ENCODE measurements at regions not wholly inside any gene's neighbourhood (a gene's known extent, or its start where the extent isn't known, plus 50 kb on each side); places are given as distances from the start of the nearest gene placed in this dataset.
"Not testable (repeated sequence)": the region's sequence is repeated elsewhere in the genome, so short reads cannot be mapped to it uniquely, and the experiment has no call there.

DNA sequence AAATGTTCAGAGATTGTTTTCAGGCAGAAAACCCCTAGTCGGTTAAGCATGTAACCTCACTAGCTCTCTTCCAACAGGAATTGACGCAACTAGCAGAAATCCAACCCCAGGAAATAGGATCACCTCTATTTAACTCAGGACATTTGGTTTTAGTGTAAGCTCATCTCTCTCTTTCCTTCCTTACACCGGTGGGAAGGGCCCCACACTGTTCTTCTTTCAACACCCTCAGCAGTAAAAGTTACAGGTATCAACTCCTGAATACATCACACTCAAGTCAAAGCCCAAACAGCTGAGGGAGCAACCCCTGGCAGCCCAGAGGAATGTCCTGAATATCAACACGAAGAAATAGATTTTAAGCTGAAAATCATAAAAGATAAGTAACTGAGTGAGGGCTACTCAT is 191.2 kb upstream of the KIF2B start:
- no peak for DNase-seq

DNA sequence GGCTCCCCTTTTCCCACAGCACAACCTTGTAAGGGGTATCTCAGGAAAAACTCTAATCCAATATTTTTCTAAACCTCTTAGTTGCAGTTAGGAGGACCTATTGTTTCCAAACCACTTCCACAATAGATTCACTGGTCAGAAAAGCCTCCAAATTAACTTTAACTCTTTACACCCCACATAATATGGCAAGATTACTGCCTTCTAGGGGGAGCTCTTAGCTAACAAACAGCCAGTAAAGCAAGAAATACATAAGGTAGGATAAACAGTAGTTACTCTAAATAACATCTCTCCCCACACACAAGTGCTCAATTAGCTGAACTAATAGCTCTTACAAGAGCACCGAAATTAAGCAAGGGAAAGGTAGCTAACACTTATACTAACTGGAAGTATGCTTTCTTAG is 192.1 kb upstream of the KIF2B start:
- DNase-seq: no peak

DNA sequence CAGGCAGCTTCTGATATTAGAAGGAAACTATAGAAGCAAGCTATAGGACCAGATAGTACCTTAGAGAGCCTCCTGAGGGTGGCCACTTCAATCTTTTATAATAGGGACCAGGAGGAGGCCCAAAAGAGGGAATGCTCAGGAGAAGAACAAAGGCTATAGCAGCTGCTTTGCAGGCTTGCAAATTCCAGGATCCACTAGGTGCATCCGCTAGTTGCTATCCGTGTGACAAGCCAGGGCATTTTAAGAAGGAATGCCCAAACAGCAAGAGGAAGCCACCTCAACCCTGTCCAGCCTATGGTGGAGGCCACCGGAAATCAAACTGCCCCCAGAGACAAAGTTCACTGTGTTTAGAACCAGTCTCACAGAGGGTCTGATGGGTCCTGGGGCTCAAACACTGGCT is 192.6 kb upstream of the KIF2B start:
- no peak for DNase-seq

DNA sequence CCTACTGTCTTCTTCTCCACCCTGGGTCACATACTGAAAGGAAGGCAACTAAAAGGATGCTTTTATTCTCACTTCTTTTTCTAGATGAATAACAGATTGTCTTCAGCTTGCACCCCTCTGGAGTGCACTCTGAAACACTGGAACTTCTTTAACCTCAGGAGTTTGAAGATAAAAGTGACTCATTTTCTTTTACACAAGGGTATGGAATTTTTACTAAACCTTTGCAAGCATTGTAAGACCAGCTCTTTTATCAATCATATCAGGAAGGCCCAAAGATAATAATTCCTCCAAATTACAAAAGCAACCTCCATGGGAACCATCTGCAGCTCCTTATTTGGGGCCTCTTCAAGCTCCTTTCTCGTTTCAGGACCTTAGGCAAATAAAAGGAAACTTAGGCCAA is 193.5 kb upstream of the KIF2B start:
- DNase-seq: no peak

DNA sequence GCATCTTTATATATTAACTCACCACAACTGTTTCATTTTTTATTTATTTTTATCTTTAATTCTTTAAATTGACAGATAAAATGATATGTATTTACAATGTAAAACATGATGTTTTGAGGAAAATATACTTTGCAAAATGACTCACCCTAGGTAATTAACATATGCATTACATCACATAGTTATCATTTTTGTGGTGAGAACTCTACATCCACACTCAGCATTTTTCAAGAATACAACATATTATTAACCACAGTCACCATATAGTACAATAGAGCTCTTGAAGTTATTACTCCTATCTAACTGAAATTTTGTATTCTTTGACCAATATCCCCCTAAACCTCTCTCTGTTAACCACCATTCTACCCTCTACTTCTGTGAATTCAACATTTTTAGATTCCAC is 194.7 kb upstream of the KIF2B start:
- DNase-seq: no peak

DNA sequence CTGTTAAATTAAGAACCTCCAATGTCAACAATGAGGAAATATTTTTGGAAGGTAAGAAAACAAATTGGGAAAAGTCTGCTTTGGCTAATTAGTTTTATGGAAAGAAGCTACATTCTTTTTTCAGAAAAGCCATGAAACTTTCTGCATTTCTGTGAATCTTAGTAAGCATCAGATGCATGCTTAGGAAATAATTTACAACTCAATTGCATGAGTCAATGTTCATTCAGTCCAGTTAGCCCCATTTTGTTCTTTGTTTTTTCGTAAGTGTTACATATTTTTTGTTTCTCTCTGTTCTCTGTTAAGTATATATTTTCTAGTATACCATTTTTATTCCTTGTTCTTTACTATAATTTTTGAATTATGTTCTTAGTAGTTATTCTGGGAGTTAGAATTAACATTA is 195.2 kb upstream of the KIF2B start:
- DNase-seq: no peak

DNA sequence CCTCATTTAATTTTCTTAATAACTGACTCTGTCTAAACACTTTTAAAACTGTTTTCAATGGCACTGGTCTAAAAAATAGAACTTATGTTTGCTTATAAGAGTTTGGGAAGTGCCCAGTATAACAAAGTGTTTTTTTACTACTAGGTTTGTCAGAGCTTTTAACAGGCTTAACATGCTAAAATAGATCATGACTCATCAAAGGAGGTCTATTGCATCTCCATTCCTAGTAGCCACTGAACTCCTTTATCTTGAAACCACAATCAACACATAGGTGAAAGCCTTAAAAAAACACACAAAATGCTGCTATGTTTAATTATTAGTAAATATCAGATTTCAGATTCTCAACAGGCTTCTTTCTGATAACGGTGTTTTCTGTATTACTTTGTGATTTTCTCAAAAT is 196.4 kb upstream of the KIF2B start:
- no peak for DNase-seq

DNA sequence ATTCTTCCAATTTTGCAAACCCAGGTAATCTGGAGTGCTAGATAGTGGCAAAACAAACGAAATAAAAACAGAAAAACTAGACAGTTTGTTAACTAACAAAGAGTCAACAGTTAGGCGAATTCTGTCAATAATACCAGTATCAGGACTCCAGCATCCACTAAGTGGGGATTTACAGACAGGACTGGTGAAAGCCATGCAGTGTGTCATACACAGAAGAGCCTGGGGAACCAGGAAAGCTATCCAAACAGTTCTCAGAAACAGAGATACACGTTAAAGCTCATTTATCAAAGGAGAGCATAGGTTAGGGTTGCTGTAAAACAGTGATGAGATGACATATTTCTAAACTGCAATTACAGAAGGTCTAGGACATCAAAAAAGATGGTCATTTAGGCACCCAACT is 203.7 kb upstream of the KIF2B start:
- no peak for DNase-seq

DNA sequence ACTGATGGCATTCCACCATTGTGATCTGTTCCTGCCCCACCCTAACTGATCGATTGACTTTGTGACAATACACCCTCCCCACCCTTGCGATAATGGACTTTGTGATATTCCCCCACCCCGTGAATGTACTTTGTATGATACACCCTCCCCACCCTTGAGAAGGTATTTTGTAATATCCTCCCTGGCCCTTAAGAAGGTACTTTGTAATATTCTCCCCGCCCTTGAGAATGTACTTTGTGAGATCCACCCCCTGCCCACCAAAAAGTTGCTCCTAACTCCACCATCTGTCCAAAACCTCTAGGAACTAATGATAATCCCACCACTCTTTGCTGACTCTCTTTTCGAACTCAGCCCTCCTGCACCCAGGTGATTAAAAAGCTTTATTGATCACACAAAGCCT is 214.5 kb upstream of the KIF2B start:
- not testable (repeated sequence) for DNase-seq

DNA sequence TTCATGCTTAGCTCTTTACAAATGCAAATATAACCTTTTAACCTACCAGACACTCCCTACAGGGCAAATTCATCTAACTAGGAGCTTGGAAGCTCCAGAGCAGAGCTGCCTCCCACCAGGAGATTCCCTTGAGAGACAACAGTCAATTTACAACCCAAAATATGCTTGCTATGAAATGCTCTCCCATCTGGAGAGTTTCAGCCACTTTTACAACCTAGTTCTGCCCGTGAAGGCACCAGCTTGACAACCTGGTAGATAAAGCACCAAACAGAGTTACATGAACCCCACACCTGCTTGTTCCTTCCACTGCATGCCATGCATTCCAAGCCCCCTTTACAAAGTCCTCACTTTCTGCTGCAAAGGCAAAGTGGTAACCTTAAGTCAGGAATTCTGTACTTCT is 215.3 kb upstream of the KIF2B start:
- DNase-seq: no peak

DNA sequence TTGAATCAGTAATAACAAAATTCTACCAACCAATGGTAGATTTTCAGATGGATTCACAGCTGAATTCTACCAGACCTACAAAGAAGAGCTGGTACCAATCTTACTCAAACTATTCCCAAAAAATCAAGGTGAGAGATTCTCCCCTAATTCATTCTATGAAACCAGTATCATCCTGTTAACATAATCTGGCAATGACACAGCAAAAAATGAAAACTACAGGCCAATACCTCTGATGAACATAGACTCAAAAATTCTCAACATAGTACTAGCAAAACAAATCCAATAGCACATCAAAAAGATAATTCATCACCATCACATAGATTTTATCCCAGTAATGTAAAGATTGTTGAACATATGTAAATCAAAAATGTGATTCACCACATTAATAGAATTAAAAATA is 234.4 kb upstream of the KIF2B start:
- no peak for DNase-seq

DNA sequence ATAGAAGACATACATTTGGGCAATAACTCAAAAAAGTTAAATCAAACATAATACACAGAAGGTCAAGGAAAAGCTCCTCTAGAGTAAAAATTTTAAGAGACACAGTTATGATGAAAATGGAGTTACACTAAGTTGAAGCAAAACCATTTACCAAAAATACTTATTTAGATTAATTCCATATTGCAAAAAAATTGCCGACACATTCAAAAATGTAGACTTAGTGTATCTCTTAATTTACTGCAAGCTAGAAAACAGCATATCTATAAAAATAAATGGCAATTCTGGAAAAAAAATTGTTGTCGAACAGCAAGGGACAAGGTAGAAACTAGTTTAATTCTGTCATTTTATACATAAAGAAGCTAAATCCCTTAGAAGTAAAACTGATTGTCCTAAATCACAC is 248.7 kb upstream of the KIF2B start:
- DNase-seq: no peak

DNA sequence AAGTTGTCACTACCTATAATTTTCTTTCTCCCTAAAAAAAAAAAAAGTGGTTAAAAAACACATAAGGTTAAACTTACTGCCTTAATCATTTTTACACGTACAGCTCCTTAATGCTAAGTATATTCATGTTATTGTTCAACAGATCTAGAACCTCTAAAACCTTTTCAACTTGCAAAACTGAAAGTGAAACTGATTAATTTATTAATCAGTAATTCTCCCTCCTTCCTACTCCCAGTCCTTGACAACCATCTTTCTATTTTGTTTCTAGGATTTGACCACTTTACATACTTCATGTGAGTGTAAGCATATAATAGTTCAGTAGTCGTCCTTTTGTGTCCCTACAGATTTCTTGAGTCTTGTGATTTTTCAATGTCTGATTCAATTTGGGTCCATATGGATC is 251.4 kb upstream of the KIF2B start:
- DNase-seq: no peak

DNA sequence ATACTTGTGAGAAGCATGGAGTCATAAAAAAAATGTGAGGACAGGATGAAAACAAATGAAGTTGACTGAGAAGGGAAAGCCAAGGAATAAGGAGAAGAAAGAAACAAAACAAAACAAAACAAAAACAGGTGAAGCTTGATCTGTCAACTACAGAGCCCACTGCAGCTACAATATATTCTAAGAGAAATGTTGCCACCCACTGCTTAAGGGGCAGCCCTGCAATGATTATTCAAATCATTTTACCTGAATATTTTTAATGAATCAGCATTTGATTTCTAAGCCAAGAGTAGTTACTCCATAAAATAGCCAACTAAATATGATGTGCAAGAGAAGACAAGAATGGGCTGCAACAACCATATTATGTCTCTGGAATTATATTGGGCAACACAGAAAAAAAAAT is 252.0 kb upstream of the KIF2B start:
- DNase-seq: no peak

DNA sequence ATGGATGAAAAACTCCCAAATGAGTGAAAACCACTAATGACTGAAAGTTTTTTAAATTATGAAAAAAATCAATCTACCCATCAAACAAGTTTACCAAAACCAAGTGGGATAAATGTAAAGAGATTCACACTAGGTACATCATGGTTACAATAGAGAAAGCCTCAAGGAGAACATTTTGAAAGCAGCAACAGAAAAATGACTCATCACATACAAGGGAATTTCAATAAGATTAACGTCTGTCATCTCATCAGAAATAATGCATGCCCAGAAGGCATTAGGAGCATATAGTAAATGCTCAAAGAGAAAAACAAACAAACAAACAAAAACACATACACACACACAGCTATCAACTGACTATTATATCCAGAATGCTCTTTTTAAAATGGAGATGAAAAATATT is 261.8 kb upstream of the KIF2B start:
- no peak for DNase-seq

DNA sequence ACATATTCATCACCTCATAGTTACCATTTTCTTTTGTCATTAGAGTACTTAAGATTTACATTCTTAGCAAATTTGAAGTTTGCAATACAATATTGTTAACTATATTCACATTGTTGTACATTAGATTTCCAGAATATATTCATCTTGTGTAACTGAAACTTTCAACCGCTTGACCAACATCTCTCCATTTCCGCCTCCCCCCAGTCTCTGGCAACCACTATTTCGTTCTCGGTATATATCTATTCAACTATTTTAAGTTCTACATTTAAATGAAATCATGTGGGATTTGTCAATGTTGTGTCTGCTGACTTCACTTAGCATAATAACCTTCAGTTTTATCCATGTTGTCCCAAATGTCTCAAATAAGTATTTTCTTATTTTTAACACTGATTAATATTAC is 274.5 kb upstream of the KIF2B start:
- DNase-seq: no peak

DNA sequence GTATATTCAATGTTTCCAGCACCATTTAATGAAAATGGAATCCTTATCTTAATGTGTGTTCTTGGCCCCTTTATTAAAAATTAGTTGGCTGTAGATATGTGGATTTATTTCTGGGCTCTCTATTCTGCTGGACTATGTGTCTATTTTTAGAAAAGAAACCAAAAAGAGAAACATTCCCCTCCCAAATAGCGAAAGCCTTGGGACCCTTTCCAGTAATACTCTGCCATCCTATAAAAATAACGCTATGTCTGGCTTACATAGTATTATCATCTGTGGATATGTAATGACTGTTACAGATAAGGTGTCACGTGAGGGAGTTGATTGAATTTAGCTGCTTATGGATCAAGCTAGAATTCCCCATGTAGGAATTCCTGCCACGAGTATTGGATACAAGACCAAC is 279.3 kb upstream of the KIF2B start:
- no peak for DNase-seq

DNA sequence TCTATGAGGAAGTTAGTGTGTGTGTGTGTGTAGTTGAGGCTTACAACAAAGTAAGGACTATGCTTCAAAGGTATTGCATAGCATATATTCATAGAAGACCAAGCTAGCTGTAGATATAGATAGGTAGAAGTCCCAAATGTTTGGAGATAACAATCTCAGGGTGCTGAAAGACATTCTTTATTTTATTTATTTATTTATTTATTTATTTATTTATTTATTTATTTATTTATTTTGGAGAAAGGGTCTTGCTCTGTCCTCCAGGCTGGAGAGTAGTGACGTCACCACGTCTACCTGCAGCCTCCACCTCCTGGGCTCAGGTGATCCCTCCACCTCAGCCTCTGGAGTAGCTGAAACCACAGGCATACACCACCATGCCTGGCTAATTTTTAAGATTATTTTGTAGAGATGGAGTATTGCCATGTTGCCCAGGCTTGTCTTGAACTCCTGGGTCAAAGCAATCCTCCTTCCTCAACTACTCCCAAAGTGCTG is 284.6 kb upstream of the KIF2B start:
- no peak for DNase-seq

DNA sequence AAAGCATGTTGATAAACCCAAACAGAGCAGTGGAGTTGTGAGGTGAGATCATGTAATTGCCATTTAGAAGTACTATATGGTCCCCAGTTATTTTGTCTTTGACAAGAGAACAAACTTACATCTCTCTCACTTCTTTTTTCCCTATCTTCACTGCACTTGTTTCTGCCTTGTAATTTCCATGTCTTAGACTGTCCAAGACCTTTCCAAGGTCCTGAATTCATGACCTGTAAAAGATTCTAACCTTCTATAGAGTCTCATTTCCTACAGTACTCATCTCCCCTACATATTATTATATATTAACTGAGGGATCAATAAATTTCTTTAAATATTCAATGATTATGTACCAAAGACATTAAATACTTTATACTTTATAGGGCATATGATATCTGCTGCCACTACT is 295.3 kb upstream of the KIF2B start:
- DNase-seq: no peak

DNA sequence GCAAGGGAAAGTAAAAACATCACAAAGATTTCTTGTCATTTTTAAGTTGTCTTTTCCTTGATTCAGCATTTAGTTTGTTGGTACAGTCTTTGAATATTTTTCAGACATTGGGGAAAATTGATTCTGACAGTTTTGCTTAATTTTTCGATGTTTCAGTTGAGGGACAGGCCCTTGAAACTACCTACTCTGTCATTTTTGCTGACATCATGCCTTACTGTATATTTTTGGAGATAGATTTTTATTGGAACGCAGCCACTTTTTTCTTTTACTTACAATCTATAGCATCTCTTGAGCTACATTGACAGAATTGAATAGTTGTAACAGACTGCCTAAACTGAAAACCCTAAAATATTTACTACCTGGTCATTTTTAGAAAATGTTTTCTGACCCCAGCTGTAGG is 297.1 kb upstream of the KIF2B start:
- DNase-seq: no peak

DNA sequence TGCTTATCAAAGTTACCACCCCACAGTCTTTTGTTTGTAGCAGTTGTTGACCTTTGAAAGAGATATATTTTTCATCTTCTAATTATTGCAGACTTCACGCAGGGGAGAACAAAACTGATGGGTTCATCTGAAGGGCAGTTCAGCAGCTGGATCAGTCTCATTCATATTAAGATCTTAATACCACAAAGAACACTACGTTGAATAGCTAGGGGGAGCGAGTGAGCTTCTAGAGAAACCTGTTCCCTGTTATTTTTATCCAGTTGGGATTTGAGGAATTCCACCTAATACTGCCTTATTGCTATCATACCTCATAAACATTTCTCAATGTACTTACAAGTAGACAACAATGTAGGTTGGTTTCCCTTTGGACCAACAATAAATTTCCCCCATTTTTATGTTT is 306.1 kb upstream of the KIF2B start:
- DNase-seq: no peak

DNA sequence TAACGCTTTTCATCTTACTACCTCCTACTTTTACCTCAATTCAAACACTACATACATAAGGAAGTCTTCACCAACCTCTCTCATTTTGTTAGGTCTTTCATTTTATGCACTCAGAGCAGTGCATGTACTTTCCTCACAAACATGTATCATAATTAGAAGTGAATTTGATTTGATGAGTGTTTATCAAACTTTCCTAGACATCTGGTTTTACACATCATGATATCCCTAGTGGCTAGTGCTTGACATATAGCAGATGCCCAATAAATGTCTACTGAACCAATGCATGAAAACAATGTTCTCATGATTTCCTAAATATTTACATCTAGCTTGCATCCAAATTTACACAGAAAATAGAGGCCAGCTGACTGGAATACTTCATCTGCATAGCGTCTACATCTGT is 323.4 kb upstream of the KIF2B start:
- DNase-seq: no peak

DNA sequence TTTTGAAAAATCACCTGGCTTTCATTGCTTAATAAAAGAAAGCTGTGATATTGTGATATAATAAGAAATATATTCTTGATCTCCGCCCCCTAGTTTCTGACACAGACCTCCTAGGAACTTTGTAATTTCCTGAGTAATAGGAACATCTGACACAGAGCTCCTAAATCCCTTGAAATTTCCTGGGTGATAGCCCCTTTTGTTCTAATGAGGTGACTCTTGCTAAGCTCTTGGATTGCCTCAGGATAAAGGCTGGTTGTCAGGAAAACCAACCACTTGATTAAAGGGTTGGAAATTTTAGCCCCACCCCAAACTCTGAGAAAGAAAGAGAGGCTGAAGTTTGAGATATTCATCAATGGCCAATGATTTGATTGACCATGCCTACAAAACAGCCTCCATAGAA is 326.4 kb upstream of the KIF2B start:
- DNase-seq: no peak

DNA sequence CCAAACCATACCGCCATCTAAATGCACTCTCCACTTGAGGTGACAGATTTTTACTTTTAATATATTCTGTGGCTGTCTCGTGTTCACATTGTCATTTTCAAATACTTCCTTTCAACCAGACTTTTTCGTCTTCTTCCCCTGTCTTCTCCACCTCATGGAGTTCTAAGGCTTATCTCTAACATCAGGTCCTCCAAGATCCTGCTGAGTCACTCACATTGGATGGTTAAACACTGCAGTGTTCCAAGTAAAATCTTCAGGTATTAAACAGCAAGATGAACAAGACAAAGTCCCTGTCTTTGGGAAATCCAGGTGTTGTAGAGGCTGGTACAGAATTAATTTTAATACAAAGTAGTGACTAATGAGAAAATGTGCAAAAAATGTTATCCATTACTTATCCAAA is 330.2 kb upstream of the KIF2B start:
- no peak for DNase-seq

DNA sequence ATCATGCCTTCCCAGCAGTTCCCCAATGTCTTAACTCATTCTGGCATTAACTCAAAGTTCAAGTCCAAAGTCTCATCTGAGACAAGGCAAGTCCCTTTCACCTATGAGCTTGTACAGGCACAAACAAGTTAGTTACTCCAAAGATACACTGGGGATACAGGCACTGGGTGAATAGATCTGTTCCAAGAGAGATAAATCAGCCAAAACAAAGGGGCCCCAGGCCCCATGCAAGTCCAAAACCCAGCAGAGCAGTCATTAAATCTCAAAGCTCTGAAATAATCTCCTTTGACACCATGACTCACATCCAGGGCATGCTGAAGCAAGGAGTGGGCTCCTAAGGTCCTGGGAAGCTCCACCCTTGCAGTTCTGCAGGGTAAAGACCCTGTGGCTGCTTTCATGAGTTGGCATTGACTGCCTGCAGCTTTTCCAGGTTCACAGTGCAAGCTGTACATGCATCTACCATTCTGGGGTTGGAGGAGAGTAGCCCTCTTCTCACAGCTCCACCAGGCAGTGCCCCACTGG is 332.2 kb upstream of the KIF2B start:
- DNase-seq: no peak

DNA sequence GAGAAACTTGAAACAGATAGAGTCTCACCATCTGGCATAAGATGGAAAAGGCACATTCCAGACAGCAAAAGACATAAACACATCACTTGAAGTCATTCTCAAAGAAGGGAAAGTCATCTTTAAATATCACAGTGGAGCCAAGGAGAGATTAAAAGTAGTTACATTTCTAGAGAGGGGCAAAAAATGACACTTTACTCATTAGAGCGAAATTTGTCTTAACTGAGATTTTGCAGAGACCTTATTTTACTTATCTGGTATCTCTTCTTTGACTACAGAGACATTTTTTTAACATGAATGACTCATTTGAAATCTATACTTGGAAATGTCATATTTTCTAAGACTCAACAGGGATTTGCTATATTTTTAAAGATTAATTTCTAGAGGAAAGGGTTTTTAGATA is 339.0 kb upstream of the KIF2B start:
- no peak for DNase-seq

Data from AML-193 (cell line).